Vagina (tissue), 2 donors: ENCODE measurements at regions not wholly inside any gene's neighbourhood (a gene's known extent, or its start where the extent isn't known, plus 50 kb on each side); places are given as distances from the start of the nearest gene placed in this dataset.

Experiments used
- DNase-seq, 2 donors: peaks; one replicate each; pipeline ENCODE4 v3.0.0-alpha.2; 2017; ENCODE audit errors: extremely low spot score in 2 of 2
- H3K27ac ChIP-seq: fragments of 200-600 bp; sonication (generic); one replicate; pipeline ENCODE4 v1.5.1; 2019
- H3K27me3 ChIP-seq: fragments of 200-600 bp; sonication (generic); one replicate; pipeline ENCODE4 v1.5.1; 2019
- H3K36me3 ChIP-seq, 2 donors: fragments of 200-600 bp; sonication (generic); one replicate each; pipeline ENCODE4 v1.5.1; 2017 to 2019
- H3K4me1 ChIP-seq: fragments of 200-600 bp; sonication (generic); one replicate; pipeline ENCODE4 v1.5.1; 2019
- H3K4me3 ChIP-seq, 2 donors: fragments of 200-600 bp; sonication (generic); 1 replicate in 1 of 2; 2 replicates in 1 of 2; pipeline ENCODE4 v1.5.1; 2016 to 2019
- H3K9me3 ChIP-seq: fragments of 200-600 bp; sonication (generic); one replicate; pipeline ENCODE4 v1.5.1; 2019
- POLR2A ChIP-seq, 2 donors: fragments of 450-650 bp; IDR thresholded peaks; one replicate each; pipeline ENCODE4 v1.6.1; 2017; ENCODE audit warnings: antibody characterized with exemption in 2 of 2, mild to moderate bottlenecking in 2 of 2, moderate library complexity in 2 of 2
- POLR2AphosphoS5 ChIP-seq, 2 donors: sonication (generic); formaldehyde crosslinking; IDR thresholded peaks; one replicate each; pipeline ENCODE4 v1.9.0; 2017; ENCODE audit warnings: antibody characterized with exemption in 2 of 2, mild to moderate bottlenecking in 2 of 2, low read depth in 1 of 2; ENCODE audit not compliant: insufficient read depth in 1 of 2
- intact Hi-C: fragments of 100-400 bp; cut with DNase I; formaldehyde crosslinking; loops from one replicate; pipeline ENCODE4 v1.15.1; 2023
- TF ChIP-seq, protein P1 (sequence below), 3 experiments: fragments of 450-650 bp in 2 of 3; fragments of 200-600 bp in 1 of 3; sonication (generic) in 1 of 3; IDR thresholded peaks; one replicate each; pipeline ENCODE4 v1.5.1; 2017 to 2019; ENCODE audit warnings: antibody characterized with exemption in 3 of 3, mild to moderate bottlenecking in 2 of 3, moderate library complexity in 2 of 3

- TF ChIP-seq POLR2A (IDR thresholded peaks at IDR 0.05) (no peak), POLR2AphosphoS5 (IDR thresholded peaks at IDR 0.05; ENCODE audit: insufficient read depth in 1 of 2, low read depth in 1 of 2) (no peak)
- TF ChIP-seq, protein P1, sequence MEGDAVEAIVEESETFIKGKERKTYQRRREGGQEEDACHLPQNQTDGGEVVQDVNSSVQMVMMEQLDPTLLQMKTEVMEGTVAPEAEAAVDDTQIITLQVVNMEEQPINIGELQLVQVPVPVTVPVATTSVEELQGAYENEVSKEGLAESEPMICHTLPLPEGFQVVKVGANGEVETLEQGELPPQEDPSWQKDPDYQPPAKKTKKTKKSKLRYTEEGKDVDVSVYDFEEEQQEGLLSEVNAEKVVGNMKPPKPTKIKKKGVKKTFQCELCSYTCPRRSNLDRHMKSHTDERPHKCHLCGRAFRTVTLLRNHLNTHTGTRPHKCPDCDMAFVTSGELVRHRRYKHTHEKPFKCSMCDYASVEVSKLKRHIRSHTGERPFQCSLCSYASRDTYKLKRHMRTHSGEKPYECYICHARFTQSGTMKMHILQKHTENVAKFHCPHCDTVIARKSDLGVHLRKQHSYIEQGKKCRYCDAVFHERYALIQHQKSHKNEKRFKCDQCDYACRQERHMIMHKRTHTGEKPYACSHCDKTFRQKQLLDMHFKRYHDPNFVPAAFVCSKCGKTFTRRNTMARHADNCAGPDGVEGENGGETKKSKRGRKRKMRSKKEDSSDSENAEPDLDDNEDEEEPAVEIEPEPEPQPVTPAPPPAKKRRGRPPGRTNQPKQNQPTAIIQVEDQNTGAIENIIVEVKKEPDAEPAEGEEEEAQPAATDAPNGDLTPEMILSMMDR (IDR thresholded peaks at IDR 0.05): no peak
- Histone ChIP-seq H3K9me3 (no peaks in the 10 kb centered on the region), H3K4me3 (no peak overlapping the region), H3K27ac (no peak overlapping the region), H3K36me3 (no peaks in the 10 kb centered on the region), H3K27me3 (no peaks in the 10 kb centered on the region), H3K4me1 (no peaks in the 10 kb centered on the region)
- intact Hi-C loops: no loop called here
- no peak for DNase-seq
These were observed 103.2 kb downstream of the TBX5 start for GRCh38 chr12:114302606-114303315.

GRCh38 chr12:114302117-114302516 lies 103.8 kb downstream of the TBX5 start:
- Histone ChIP-seq H3K9me3 (no peaks in the 10 kb centered on the region), H3K36me3 (no peaks in the 10 kb centered on the region), H3K4me1 (no peaks in the 10 kb centered on the region), H3K4me3 (no peak overlapping the region), H3K27ac (no peak overlapping the region), H3K27me3 (no peaks in the 10 kb centered on the region)
- TF ChIP-seq, protein P1 (IDR thresholded peaks at IDR 0.05): no peak
- TF ChIP-seq POLR2AphosphoS5 (IDR thresholded peaks at IDR 0.05; ENCODE audit: insufficient read depth in 1 of 2, low read depth in 1 of 2) (no peak), POLR2A (IDR thresholded peaks at IDR 0.05) (no peak)
- intact Hi-C loops: no loop called here
- no peak for DNase-seq

- DNase-seq: no peak
- no peaks in the 10 kb centered on the region for H3K36me3 ChIP-seq
- intact Hi-C loops: no loop called here
- H3K27me3 ChIP-seq: no peaks in the 10 kb centered on the region
- H3K9me3 ChIP-seq: no peaks in the 10 kb centered on the region
- TF ChIP-seq POLR2A (IDR thresholded peaks at IDR 0.05) (no peak), POLR2AphosphoS5 (IDR thresholded peaks at IDR 0.05; ENCODE audit: insufficient read depth in 1 of 2, low read depth in 1 of 2) (no peak)
- TF ChIP-seq, protein P1 (IDR thresholded peaks at IDR 0.05): no peak
- H3K4me1 ChIP-seq: no peaks in the 10 kb centered on the region
- H3K27ac ChIP-seq: no peak overlapping the region
- no peak overlapping the region for H3K4me3 ChIP-seq
These were observed 111.7 kb downstream of the TBX5 start for GRCh38 chr12:114294303-114294685.

DNA sequence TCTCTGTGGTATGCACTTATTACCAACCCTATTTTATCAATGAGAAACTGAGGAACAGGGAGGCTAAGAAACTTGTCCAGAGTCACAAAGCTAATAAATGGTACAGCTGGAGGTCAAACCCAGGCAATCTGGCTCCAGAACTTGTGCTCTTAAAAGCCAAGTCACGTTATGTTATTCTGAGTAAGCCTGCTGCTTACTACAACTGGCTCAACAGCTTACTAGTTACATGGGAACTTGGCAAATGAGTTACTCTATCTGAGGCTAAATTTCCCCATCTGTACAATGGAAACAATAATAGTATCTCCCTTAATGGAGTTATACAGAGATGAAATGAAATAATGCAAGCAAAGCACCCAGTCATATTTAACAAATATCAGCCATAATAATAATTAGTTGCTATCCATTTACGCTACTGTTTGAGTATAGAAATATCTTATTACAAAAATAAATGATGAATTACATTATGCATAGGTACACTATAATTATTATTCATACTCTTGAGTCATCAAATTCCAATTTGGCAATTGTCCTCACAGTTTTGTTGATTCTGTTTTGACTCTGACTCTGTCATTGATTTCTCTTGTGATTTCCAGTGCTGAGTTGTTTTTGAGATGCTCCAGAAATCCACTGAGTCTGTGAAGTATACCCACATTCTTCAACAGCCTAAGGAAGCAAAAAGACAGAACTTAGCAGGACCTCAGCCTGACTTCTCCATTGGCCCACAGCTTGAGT lies 112.2 kb downstream of the TBX5 start:
- intact Hi-C loops: no loop called here
- Histone ChIP-seq H3K9me3 (no peaks in the 10 kb centered on the region), H3K36me3 (no peaks in the 10 kb centered on the region), H3K4me1 (no peaks in the 10 kb centered on the region), H3K27ac (no peak overlapping the region), H3K27me3 (no peaks in the 10 kb centered on the region), H3K4me3 (no peak overlapping the region)
- TF ChIP-seq, protein P1 (IDR thresholded peaks at IDR 0.05): no peak
- DNase-seq: no peak

GRCh38 chr12:114293073-114293472 lies 112.9 kb downstream of the TBX5 start:
- H3K36me3 ChIP-seq: no peaks in the 10 kb centered on the region
- DNase-seq: no peak
- H3K9me3 ChIP-seq: no peaks in the 10 kb centered on the region
- no peak for TF ChIP-seq POLR2AphosphoS5 (IDR thresholded peaks at IDR 0.05; ENCODE audit: insufficient read depth in 1 of 2, low read depth in 1 of 2)
- TF ChIP-seq POLR2A (IDR thresholded peaks at IDR 0.05): no peak
- TF ChIP-seq, protein P1 (IDR thresholded peaks at IDR 0.05): no peak
- no peak overlapping the region for H3K4me3 ChIP-seq
- H3K4me1 ChIP-seq: no peaks in the 10 kb centered on the region
- H3K27me3 ChIP-seq: no peaks in the 10 kb centered on the region
- intact Hi-C loops: no loop called here
- no peak overlapping the region for H3K27ac ChIP-seq
